Panc1 (cell line): ENCODE measurements at regions not wholly inside any gene's neighbourhood (a gene's known extent, or its start where the extent isn't known, plus 50 kb on each side); places are given as distances from the start of the nearest gene placed in this dataset.

ENCODE experiments used
- ATAC-seq: fragments of 200-7000 bp; cut with Tn5 transposase; 2 replicates; pipeline ENCODE4 v1.9.1; 2020; ENCODE audit warnings: mild to moderate bottlenecking, moderate library complexity
- BruUV-seq: library from RNA; stranded (reverse); fragments of 400-500 nt; replicated peaks from 2 replicates; lab custom pipeline; 2021; lab: Mats Ljungman, UMichigan
- CTCF ChIA-PET: fragments of 300-600 bp; sonication (Branson Sonifier 250); formaldehyde crosslinking; loops from one replicate; lab custom pipeline; 2022; ENCODE audit warnings: antibody characterized with exemption; lab: Charles Lee
- POLR2A ChIA-PET: fragments of 300-600 bp; sonication (Branson Sonifier 250); formaldehyde crosslinking; loops from one replicate; lab custom pipeline; 2022; ENCODE audit warnings: antibody characterized with exemption; lab: Charles Lee
- DNase-seq: peaks from one replicate; pipeline ENCODE4 v3.0.0-alpha.2; 2010; ENCODE audit warnings: low read depth, low spot score
- H3K27ac ChIP-seq: 2 replicates; pipeline ENCODE4 v1.5.1; 2011; ENCODE audit warnings: mild to moderate bottlenecking, low read length, inconsistent platforms
- H3K27me3 ChIP-seq: fragments of 200-500 bp; sonication (Bioruptor generic); 2 replicates; pipeline ENCODE4 v1.6.0; 2014; ENCODE audit warnings: low read length, inconsistent platforms; ENCODE audit not compliant: control insufficient read depth, insufficient read depth
- H3K36me3 ChIP-seq: fragments of 200-500 bp; sonication (Bioruptor generic); 2 replicates; pipeline ENCODE4 v1.5.1; 2014; ENCODE audit warnings: inconsistent platforms, mild to moderate bottlenecking, low read length, moderate library complexity; ENCODE audit not compliant: control insufficient read depth, insufficient read depth
- H3K4me1 ChIP-seq: 2 replicates; pipeline ENCODE4 v1.5.1; 2011; ENCODE audit warnings: inconsistent platforms, mild to moderate bottlenecking, low read length, moderate library complexity; ENCODE audit not compliant: control insufficient read depth, insufficient read depth
- H3K4me3 ChIP-seq, 2 experiments: 2 replicates each; pipeline ENCODE4 v1.5.1; 2011 to 2012; ENCODE audit warnings: low read depth in 2 of 2, low read length in 2 of 2, mild to moderate bottlenecking in 2 of 2, inconsistent platforms in 1 of 2, moderate library complexity in 1 of 2
- H3K9me3 ChIP-seq: fragments of 200-500 bp; sonication (Bioruptor generic); 2 replicates; pipeline ENCODE4 v1.5.1; 2014; ENCODE audit warnings: low read depth, mild to moderate bottlenecking, inconsistent platforms, low read length, moderate library complexity; ENCODE audit not compliant: control insufficient read depth, insufficient read depth
- POLR2AphosphoS5 ChIP-seq: IDR thresholded peaks from 2 replicates; pipeline ENCODE4 v1.6.1; 2012; ENCODE audit warnings: mild to moderate bottlenecking, low read depth, low read length, moderate library complexity
- SIN3A ChIP-seq: IDR thresholded peaks from 2 replicates; pipeline ENCODE4 v1.6.1; 2012; ENCODE audit warnings: low read depth, mild to moderate bottlenecking, low read length, moderate library complexity, borderline replicate concordance; ENCODE audit not compliant: insufficient read depth
- TCF7L2 ChIP-seq: IDR thresholded peaks from 2 replicates; pipeline ENCODE4 v1.6.1; 2011; ENCODE audit warnings: mild to moderate bottlenecking, low read depth, low read length, inconsistent platforms
- in situ Hi-C: cut with HindIII; loops from 2 replicates; pipeline ENCODE4 v1.10.0; 2016; ENCODE audit warnings: low sequenced_read_pairs, low pct_unique_long_range_greater_than_20kb
- intact Hi-C: fragments of 100-400 bp; cut with micrococcal nuclease; formaldehyde crosslinking; loops from one replicate; pipeline ENCODE4 v1.10.0; 2022; ENCODE audit not compliant: unreplicated experiment
- TF ChIP-seq, protein P1 (sequence below), 2 experiments: IDR thresholded peaks; 2 replicates each; pipeline ENCODE4 v1.6.1; 2011 to 2012; ENCODE audit warnings: low read depth in 2 of 2, control low read depth in 1 of 2, low read length in 1 of 2, mild to moderate bottlenecking in 1 of 2, moderate library complexity in 1 of 2; ENCODE audit not compliant: insufficient read depth in 1 of 2
- TF ChIP-seq, protein P2 (sequence below): fragments of 450-650 bp; IDR thresholded peaks from 2 replicates; pipeline ENCODE4 v1.5.1; 2017; ENCODE audit warnings: mild to moderate bottlenecking

DNA sequence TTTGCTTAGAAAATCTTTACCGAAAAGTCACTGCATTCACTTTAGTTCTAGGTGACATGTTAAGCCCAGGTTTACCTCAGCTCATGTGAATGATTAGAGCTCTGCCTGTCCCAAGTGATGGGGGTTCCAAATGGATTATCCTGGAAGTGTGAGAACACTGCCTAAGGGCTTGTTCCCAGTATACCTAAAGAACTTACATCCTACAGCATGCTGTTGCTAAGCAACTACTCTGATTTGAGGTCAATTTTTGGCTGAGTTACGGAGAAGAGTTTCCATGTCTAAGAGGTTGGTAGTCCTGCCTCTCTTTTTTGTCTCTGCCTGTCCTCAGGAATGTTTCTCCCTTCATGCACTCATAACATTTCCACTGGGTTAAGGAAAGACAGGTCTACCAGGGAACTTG, 67.6 kb upstream of the UGT2B15 start:
- intact Hi-C loops = no loop called here
- no peaks in the 10 kb centered on the region for H3K36me3 ChIP-seq
- BruUV-seq = no TSS peak
- CTCF ChIA-PET = no interaction called here
- H3K4me1 ChIP-seq = no peaks in the 10 kb centered on the region
- in situ Hi-C loops = no loop called here
- H3K27ac ChIP-seq = no peak overlapping the region
- ATAC-seq (no peak), DNase-seq (no peak)
- H3K4me3 ChIP-seq = no peak overlapping the region
- TF ChIP-seq SIN3A (no peak), TCF7L2 (no peak), POLR2AphosphoS5 (no peak)
- TF ChIP-seq, protein P1, sequence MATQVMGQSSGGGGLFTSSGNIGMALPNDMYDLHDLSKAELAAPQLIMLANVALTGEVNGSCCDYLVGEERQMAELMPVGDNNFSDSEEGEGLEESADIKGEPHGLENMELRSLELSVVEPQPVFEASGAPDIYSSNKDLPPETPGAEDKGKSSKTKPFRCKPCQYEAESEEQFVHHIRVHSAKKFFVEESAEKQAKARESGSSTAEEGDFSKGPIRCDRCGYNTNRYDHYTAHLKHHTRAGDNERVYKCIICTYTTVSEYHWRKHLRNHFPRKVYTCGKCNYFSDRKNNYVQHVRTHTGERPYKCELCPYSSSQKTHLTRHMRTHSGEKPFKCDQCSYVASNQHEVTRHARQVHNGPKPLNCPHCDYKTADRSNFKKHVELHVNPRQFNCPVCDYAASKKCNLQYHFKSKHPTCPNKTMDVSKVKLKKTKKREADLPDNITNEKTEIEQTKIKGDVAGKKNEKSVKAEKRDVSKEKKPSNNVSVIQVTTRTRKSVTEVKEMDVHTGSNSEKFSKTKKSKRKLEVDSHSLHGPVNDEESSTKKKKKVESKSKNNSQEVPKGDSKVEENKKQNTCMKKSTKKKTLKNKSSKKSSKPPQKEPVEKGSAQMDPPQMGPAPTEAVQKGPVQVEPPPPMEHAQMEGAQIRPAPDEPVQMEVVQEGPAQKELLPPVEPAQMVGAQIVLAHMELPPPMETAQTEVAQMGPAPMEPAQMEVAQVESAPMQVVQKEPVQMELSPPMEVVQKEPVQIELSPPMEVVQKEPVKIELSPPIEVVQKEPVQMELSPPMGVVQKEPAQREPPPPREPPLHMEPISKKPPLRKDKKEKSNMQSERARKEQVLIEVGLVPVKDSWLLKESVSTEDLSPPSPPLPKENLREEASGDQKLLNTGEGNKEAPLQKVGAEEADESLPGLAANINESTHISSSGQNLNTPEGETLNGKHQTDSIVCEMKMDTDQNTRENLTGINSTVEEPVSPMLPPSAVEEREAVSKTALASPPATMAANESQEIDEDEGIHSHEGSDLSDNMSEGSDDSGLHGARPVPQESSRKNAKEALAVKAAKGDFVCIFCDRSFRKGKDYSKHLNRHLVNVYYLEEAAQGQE (IDR thresholded peaks at IDR 0.05; ENCODE audit: insufficient read depth in 1 of 2, low read depth in 2 of 2, low read length in 1 of 2) = no peak
- TF ChIP-seq, protein P2, sequence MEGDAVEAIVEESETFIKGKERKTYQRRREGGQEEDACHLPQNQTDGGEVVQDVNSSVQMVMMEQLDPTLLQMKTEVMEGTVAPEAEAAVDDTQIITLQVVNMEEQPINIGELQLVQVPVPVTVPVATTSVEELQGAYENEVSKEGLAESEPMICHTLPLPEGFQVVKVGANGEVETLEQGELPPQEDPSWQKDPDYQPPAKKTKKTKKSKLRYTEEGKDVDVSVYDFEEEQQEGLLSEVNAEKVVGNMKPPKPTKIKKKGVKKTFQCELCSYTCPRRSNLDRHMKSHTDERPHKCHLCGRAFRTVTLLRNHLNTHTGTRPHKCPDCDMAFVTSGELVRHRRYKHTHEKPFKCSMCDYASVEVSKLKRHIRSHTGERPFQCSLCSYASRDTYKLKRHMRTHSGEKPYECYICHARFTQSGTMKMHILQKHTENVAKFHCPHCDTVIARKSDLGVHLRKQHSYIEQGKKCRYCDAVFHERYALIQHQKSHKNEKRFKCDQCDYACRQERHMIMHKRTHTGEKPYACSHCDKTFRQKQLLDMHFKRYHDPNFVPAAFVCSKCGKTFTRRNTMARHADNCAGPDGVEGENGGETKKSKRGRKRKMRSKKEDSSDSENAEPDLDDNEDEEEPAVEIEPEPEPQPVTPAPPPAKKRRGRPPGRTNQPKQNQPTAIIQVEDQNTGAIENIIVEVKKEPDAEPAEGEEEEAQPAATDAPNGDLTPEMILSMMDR = no peak
- POLR2A ChIA-PET = no interaction called here
- no peaks in the 10 kb centered on the region for H3K9me3 ChIP-seq
- H3K27me3 ChIP-seq = no peaks in the 10 kb centered on the region

DNA sequence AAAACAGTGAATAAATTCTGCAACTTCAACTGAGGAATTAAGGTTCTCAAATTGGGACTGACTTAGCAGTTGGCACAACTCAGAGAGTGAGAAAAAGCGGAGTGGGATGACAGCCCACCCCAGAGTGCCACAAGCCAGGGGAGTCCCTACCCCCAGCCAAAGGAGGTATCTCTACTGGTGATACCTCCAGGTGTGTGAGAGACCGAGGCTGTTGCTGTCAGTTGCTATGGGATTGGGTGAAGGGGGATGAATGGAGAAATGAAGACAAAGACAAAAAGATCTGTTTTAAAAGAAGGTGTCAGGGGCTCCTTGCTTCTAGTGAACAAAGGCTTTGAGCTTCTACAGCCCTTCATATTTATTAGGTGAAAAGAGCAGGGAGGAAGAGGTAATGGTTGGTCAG, 71.4 kb upstream of the UGT2B10 start:
- Histone ChIP-seq H3K4me3 (no peak overlapping the region), H3K36me3 (no peaks in the 10 kb centered on the region), H3K4me1 (no peaks in the 10 kb centered on the region), H3K27me3 (no peaks in the 10 kb centered on the region), H3K9me3 (no peaks in the 10 kb centered on the region), H3K27ac (no peak overlapping the region)
- ATAC-seq (no peak), DNase-seq (no peak)
- intact Hi-C loops = no loop called here
- TF ChIP-seq, protein P1 (IDR thresholded peaks at IDR 0.05; ENCODE audit: insufficient read depth in 1 of 2, low read depth in 2 of 2, low read length in 1 of 2) = no peak
- TF ChIP-seq POLR2AphosphoS5 (no peak), SIN3A (no peak), TCF7L2 (no peak)
- TF ChIP-seq, protein P2 = no peak
- CTCF ChIA-PET = no interaction called here
- BruUV-seq = no TSS peak
- in situ Hi-C loops = no loop called here
- POLR2A ChIA-PET = no interaction called here
